NCI-H748 treated with DMSO at 0.1 percent for 48 hours (cell line): ENCODE measurements at regions not wholly inside any gene's neighbourhood (a gene's known extent, or its start where the extent isn't known, plus 50 kb on each side); places are given as distances from the start of the nearest gene placed in this dataset.

Experiments
- DNase-seq: peaks from one replicate; lab custom pipeline; 2025; lab: John Stamatoyannopoulos, UW

GRCh38 chr2:103734911-103735310 lies 973.1 kb downstream of the TMEM182 start:
- no peak for DNase-seq

DNA sequence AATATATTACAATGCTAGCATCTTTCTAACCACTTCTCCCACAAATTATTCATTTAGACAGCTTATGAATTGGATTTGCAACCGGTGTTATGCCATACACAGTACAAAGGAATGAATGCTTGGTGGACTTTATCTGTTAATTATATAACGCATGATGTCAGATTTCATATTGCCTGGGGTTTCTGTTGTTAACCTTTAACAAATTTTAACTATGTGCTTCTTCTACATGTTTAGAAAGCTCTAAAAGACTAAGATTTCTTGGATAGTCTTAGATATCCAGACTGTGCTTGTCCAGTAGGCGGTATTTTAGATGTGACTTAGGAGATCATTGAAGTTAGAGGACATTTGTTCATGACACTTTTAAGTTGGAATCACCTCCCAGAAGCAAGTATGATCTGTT lies 976.3 kb downstream of the TMEM182 start:
- no peak for DNase-seq

GRCh38 chr2:103738606-103739005 lies 976.8 kb downstream of the TMEM182 start:
- no peak for DNase-seq

GRCh38 chr2:103739186-103739585 lies 977.4 kb downstream of the TMEM182 start:
- DNase-seq: no peak

- no peak for DNase-seq
Measured at GRCh38 chr2:103739921-103740320, 978.1 kb downstream of the TMEM182 start.

- DNase-seq: no peak
Measured at GRCh38 chr2:103740631-103741030, 978.8 kb downstream of the TMEM182 start.

DNA sequence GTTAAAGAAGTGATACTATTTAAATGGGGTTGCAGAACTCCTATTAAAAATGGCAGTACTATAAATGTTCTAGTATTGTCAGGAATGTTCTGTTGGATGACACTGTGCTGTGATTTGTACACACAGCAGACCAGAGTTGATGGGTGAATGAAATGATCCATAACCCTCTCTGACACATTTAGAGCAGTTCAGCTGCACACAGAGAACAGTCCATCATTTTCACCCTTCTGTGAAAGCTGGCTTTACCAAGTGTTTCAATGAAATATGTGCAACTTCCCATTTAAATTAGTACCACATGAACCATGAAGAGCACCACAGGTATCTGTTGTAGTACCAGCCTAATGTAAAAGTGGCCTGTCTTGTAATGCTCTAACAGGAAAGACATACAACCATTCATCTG lies 981.4 kb downstream of the TMEM182 start:
- no peak for DNase-seq

DNA sequence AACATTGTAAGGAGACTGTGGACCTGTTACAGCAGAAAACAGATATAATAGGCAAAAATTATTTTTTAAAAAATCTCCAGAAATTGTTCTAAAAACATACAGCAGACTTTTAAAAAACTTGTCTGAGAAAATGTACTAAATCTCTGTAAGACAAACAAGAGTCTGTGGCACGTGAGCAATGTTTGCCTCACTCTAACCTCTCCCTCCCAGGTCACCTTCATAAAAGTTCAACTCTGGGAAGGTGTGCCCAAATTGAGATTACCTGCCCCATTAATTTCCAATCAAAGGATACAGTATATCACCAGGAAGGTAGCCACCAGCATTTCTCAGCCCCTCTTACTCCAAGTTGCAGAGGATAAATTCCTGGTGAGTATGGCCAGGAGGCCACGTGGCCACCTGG lies 992.7 kb downstream of the TMEM182 start:
- no peak for DNase-seq

GRCh38 chr2:103773884-103774283 lies 1012.1 kb downstream of the TMEM182 start:
- no peak for DNase-seq

DNA sequence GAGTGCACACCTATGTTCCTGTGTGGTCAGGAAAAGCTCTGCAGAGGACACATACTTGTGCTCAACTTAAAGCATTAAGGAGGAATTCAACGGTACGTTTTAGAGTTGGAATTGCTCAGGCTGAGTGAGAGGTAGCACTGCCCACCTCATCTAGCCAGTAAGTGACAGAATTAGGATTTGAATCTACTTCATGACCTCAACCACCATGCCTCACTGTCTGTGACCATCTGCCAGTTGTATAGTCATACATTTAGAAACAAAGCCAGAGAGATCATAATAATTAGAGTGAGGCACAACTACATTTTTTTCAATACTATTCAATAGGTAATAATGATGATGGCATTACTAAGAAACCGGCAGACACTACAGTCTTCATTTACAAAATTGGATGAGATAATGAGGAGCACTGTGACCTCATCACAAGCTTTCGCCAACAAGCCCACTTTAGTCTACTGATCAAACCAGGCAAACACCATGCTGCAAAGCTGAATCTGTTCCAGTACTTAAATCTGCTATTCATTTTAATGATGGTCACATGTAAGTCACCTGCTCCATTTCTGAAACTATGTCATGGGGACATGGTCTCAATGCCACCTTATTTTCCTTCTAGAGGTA lies 1018.4 kb downstream of the TMEM182 start:
- DNase-seq: peak; percentile 74

- DNase-seq: no peak
Measured at GRCh38 chr2:103781313-103781712, 1019.5 kb downstream of the TMEM182 start.

GRCh38 chr2:103784261-103784660 lies 1022.4 kb downstream of the TMEM182 start:
- no peak for DNase-seq

- DNase-seq: no peak
Measured at GRCh38 chr2:103785432-103785831, 1023.6 kb downstream of the TMEM182 start.

DNA sequence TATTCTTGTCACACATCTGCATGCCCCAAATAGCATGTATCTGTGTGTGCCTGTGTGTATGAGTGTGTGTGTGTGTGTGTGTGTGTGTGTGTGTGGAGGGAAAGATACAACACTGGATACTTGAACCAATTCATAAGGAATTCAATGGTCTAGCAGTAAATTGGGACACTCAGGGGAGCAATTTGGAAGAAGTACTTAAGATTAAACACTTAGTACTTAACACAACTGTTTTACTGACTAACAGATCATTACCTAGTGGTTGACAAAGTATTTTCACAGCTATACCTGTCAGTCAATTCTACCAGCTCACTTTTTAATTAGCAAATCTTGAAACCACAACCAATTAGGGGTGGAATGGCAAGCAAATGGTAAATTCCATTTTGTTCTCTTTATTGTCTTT lies 1024.1 kb downstream of the TMEM182 start:
- no peak for DNase-seq

DNA sequence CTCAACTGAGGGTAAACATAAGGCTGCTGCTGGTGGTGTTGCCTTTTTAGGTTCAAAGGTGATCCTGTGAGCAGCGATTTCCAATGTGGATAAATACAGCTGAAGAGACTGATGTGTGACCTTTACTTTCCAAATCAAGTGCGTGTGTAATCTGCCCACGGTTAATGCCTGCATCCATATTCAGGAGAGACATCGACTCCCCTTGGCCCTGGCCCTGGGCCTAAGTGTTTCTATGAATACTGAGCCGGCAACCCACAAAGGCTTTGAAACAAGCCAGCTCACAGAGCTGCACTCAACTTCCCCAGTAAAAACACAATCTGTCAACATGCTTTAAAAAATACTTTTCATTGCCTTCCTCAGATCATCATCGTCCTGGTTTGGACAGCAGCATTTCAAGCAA lies 1026.6 kb downstream of the TMEM182 start:
- DNase-seq: no peak

DNA sequence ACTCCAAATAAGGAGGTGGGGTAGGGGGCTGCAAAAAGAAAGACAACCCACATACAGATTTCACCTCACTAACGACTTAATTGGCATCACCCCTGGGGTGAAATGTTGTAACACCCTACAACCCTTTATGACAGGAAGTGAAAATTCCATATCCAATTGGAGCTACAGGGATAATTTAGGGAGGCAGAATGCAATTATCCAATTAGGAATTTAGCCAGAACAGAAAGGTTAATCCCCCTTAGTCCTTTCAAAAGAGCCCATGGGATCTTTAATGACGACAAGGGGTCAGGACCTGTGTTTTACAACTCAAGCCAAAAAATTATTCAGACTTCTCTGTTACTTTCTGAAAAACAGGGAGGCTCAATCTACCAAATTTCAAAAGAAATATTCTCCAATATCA lies 1027.1 kb downstream of the TMEM182 start:
- peak; percentile 29 for DNase-seq

GRCh38 chr2:103789381-103790095 lies 1027.7 kb downstream of the TMEM182 start:
- DNase-seq: peak; percentile 29

GRCh38 chr2:103792042-103792441 lies 1030.2 kb downstream of the TMEM182 start:
- no peak for DNase-seq

DNA sequence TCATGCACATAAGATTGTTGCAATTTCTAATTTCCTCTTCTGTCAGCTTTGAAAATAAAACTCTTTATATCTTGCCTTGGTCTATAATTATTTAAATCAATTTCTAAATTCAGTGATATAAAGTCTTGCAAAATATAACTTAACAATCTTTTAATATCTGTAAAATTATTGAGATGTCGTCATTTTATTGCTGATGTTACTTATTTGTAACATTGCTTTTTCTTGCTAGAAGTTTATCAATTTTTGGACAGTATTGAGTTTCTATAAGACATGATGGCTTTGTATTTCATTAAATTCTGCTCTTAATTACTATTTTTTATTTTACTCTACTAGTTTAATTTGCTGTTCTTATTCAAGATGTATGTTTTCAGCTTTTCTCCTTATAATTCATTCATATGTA lies 1036.5 kb downstream of the TMEM182 start:
- DNase-seq: no peak

- no peak for DNase-seq
Measured at GRCh38 chr2:103804013-103804412, 1042.2 kb downstream of the TMEM182 start.

DNA sequence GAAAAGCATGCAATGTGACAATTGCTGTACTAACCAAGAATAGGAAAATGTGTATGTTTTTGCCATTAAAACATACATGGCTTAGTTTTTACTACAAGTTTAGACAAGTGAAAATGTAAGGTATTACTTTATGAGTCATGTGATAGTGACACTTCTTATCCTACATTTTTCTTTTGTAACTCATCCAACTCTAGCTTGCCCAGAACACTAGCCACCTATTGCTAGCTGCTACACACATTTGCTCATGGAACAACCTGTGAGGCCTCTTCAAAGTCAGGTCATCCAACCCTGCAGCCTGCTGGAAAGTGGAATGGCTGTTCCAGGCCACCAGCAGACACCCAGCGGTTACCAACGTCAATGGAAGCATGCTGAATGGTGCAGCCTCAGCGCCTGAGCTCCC lies 1043.9 kb downstream of the TMEM182 start:
- DNase-seq: no peak

DNA sequence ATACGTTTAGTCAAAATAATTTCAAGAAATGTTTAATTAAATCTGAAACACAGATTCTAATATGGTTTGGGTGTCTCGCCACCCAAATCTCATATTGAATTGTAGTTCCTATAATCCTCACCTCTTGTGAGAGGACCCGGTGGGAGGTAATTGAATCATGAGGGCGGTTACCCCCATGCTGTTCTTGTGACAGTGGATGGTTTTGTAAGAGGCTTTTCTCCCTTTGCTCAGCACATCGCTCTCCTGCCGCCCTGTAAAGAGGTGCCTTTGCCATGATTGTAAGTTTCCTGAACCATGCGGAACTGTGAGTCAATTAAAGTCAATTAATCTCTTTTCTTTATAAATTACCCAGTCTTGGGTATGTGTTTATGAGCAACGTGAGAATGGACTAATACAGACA lies 1045.1 kb upstream of the POU3F3 start:
- no peak for DNase-seq

- DNase-seq: no peak
Measured at GRCh38 chr2:103809415-103809814, 1044.5 kb upstream of the POU3F3 start.

DNA sequence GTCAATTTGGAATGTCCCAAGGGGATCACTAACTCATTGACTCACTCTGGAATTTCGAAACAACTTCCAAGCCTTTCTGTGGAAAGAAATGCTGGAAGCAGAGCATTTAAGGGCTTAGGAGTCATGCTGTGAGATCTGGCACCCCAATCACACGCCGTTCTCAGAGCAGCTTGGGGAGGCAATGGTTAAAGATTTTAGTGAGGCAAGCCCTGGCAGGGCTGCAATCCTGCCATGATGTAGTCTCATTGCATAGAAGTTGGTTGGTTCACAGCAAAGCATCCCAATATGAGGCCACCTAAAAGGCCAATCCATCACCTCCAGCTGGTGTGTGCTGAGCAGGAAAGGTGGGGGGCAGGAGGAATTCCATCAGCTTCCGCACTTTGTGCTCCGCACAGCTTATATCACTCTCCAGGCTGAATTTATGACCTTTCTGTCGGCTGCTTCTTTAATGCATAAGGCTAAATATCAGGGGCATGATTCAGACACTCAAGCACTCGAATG lies 1043.9 kb upstream of the POU3F3 start:
- DNase-seq: no peak
